HG02759 (cell line): ENCODE measurements at regions not wholly inside any gene's neighbourhood (a gene's known extent, or its start where the extent isn't known, plus 50 kb on each side); places are given as distances from the start of the nearest gene placed in this dataset.
"Not testable (repeated sequence)": the region's sequence is repeated elsewhere in the genome, so short reads cannot be mapped to it uniquely, and the experiment has no call there.

Experiments
- ATAC-seq: cut with Tn5 transposase; IDR thresholded peaks from one replicate; pipeline ENCODE4 v1.9.1; 2021; ENCODE audit warnings: mild to moderate bottlenecking, moderate library complexity; ENCODE audit not compliant: unreplicated experiment

GRCh38 chr4:12016729-12017128 lies 588.0 kb upstream of the HS3ST1 start:
- no peak for ATAC-seq

DNA sequence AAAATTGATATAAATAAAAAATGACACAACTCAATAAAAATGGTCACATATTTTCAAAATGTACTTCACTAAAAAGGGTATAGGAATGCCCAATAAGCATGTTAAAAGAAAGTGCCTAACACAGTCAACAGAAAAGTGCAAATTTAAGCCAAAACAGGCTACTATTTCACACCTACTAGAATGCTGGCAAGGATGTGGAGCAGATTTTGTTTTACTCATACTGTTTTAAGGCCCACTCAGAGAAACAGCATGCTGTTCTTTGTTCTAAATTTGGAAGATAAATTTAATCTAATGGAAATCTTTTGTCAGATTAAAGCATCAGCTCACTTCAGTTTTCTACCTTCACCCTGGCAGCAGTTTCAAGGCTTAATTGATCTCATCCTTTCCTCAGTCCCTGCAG lies 576.8 kb upstream of the HS3ST1 start:
- no peak for ATAC-seq

DNA sequence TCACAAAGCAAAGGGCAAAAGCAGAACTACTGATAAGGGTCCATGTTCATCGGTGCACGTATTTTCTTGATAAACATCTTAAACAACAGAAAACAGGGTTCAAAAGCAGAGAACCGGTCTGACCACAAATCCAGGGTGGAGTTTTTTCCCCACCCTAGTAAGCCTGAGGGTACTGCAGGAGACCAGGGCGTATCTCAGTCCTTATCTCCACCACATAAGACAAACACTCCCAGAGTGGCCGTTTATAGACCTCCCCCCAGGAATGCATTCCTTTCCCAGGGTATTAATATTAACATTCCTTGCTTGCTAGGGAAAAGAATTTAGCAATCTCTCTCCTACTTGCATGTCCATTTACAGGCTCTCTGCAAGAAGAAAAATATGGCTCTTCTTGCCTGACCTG lies 567.9 kb upstream of the HS3ST1 start:
- ATAC-seq: not testable (repeated sequence)

DNA sequence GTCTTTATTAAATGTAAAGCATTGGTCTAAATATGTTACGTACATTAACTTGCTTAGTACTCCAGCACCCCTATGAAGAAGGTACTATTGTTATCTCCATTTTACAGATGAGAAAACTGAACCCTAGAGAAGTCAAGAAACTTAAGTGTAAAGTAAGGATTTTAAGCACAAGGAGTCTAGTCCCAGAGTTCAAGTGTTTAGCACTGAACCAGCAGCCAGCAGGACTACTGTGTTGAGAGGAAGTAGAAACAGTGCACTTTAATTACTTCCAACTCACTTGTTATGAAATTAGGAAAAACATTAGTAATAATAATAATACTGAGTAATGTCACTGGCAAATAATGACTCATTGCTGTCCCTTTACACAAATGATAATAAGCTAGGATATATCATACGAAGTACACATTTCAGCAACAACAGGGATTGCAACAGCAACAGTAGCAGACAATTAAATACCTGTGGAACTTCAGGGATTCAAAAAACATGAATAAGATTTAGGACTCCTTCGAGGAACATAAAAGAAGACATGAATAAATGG lies 548.1 kb upstream of the HS3ST1 start:
- no peak for ATAC-seq

- no peak for ATAC-seq
Observed at GRCh38 chr4:11973270-11973669, 544.6 kb upstream of the HS3ST1 start.

GRCh38 chr4:11970754-11971153 lies 542.1 kb upstream of the HS3ST1 start:
- no peak for ATAC-seq

DNA sequence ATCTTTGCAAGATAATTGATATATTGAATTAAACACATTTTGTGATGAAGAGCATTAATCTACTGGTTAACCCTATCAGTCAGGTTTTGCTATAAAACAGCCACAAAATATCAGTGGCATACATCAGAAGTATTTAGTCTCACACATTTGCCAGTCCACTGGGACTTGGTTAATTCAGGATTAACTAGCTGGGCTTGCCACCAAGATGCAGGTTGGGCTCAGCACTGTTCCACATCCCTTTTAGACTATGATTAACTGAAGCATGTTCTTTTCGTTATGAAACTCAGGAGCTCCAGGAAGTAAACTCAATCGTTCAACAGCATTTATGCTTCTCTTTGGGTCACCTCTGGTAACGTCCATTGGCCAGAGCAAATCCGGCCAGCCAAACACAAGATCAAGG lies 538.1 kb upstream of the HS3ST1 start:
- no peak for ATAC-seq

DNA sequence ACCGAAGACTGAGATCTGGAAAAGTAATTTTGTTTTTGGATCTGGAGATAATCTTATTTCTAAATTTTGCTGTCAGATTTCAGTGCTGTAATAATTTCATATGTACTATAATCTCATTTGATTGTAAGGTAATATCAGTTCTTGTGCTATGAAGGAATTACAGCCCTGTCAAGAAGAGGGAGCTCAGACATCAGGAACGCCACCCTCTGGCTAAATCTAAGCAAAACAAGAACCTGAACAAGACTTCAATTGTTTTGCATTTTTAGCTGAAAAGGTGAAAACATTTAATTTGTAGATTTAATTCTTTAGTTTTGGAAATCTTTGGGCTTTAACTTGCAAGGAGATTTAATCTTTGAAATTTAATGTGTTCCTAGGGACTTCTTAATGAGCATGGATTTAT lies 525.4 kb upstream of the HS3ST1 start:
- ATAC-seq: no peak

GRCh38 chr4:11949355-11949754 lies 520.7 kb upstream of the HS3ST1 start:
- ATAC-seq: no peak

DNA sequence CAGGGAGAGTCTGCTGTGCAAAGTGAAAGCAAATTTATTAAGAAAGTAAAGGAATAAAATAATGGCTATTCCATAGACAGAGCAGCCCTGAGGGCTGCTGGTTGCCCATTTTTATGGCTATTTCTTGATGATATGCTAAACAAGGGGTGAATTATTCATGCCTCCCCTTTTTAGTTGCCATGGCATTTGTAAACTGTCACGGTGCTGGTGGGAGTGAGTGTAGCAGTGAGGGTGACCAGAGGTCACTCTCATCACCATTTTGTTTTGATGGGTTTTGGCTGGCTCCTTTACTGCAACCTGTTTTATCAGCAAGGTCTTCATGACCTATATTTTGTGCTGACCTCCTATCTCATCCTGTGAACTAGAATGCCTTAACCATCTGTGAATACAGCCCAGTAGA lies 518.9 kb upstream of the HS3ST1 start:
- ATAC-seq: not testable (repeated sequence)

DNA sequence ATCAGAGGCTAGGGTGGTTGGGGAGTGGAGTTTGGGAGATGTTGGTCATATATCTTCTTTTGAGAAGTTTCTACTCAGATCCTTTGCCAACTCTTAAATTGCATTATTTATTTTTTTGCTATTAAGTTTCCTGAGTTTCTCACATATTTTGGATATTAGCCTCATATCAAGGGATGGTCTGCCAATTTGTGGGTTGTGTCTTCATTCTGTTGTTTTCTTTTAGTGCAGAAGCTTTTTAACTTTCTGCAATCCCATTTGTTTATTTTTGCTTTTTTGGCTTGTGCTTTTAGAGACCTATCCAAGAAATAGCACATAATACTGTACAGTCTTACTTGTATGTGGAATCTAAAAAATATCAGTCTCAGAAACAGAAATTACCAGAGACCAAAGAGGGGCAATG lies 509.2 kb upstream of the HS3ST1 start:
- ATAC-seq: no peak

DNA sequence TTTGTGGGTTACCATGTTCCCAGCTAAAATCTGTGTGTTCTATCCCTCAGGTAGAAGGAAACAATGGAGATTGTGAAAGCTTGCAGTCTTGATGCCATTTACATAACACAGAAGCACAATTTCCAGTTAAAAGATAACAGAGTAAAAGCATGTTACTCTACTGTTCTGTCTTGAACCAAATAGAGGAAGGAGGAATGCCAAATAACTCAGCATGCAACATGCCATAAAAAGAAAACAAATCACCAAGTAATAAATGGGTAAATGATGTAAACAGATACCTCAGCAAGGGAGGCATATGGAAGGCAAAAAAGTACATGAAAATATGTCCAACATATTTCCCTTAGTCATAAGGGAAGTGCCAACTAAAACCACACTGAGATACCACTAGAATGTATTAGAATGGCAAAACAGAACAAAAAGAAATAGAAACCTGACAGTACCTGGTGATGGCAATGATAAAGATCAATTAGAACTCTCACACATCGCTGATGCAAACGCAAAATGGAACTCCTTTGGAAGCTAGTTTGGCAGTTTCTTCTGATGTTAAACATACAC lies 502.6 kb upstream of the HS3ST1 start:
- ATAC-seq: no peak

DNA sequence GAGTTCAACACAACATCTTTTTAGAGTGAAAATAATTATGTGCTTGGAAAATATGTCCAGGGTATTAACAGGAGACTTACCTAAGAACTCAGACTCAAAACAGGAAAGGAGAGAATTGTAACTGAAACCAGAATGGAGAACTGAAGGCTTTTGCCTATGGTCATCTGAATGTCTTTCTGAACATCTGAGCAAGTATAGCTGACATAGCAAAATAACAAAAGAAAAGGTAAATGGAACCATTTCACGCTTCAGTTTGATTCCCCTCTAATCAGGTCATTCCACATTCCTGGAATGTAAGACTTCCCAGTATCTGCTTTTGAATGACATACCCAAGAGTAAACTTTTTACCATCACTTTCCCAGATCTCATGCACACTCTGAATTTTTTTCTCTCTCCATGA lies 500.4 kb upstream of the HS3ST1 start:
- no peak for ATAC-seq

GRCh38 chr4:11919316-11919715 lies 490.6 kb upstream of the HS3ST1 start:
- no peak for ATAC-seq

DNA sequence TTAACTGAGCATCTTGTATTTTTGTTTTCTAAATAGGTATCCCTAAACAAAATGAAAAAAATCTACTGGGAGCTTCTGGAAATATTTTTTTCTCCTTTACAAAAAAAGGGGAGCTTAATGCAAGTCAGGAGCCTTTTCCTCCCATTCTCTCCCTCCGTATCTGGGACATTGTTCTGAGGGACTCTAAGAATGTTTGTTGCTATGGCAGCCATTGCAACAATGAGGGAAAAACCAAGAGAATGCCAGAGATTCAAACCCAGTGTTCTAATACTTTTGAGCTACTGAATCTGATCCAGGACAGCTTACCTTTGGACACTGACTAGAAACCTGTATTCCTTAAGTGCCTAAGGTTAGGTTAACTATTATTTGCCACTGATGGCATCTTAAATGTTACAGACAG lies 485.7 kb upstream of the HS3ST1 start:
- no peak for ATAC-seq

DNA sequence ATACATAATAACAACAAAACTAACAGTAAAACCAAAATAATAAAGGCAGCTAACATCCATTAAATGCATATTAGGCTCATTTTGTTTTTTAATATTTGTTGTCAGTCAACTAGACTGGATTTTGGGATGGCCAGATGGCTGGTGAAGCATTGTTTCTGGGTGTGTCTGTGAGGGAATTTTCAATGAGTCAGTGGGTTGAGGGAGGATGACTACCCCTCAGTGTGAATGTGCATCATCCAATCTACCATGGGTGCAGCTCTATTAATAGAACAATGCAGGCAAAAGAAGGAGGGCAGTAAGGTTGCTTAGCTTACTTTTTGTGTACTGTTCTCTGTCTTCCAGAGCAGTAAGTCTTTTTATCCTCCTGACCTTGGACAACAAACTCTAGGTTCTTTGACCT lies 484.2 kb upstream of the HS3ST1 start:
- ATAC-seq: no peak

DNA sequence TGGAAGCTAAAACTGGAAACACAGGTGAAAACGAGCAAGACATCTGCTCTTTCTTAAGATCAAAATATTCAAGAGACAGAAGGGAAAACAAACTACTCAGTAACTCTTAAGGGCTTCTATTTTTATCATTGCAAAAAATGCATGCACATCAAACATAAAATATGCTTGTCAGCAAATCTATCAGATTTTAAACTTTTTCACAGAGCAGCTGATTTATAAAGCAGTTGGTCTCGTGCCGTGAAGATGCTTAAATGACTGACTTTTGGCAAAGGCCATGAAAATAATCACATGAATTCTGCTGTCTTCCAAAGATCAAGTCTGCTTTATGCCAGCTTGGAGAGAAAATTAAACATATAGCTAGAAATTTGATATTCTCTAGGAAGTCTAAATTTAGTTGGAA lies 482.1 kb upstream of the HS3ST1 start:
- no peak for ATAC-seq

GRCh38 chr4:11908712-11909111 lies 480.0 kb upstream of the HS3ST1 start:
- no peak for ATAC-seq

GRCh38 chr4:11908205-11908604 lies 479.5 kb upstream of the HS3ST1 start:
- ATAC-seq: no peak

- ATAC-seq: no peak
Observed at GRCh38 chr4:11904846-11905739, 476.4 kb upstream of the HS3ST1 start.

- no peak for ATAC-seq
Observed at GRCh38 chr4:11904117-11904535, 475.4 kb upstream of the HS3ST1 start.

DNA sequence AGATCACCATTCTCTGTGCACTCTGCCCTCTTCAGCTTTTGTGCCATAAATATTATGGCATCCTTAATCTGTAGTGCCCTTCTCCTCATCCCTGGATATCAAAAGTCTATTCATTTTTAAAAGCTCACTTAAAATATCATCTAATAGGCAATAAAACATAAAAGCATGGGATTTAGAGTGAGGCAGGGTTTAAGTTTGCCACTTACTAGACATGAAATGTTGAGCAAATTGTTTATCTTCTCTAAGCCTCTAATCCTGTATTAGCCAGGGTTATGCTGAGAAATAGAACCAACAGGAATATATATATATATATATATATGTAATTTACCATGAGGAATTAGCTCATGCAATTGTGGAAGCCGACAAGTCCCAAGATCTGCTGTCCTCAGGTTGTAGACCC lies 472.4 kb upstream of the HS3ST1 start:
- no peak for ATAC-seq
